Ovary (tissue), 3 donors: ENCODE measurements at regions not wholly inside any gene's neighbourhood (a gene's known extent, or its start where the extent isn't known, plus 50 kb on each side); places are given as distances from the start of the nearest gene placed in this dataset.

Experiments used
- CTCF ChIP-seq, 3 donors: fragments of 450-650 bp in 2 of 3; fragments of 200-600 bp in 1 of 3; IDR thresholded peaks; one replicate each; pipeline versions ENCODE4 v1.5.1 to v1.8.0; 2016 to 2022; ENCODE audit warnings: antibody characterized with exemption in 3 of 3, mild to moderate bottlenecking in 1 of 3
- POLR2A ChIP-seq: fragments of 450-650 bp; IDR thresholded peaks from one replicate; pipeline ENCODE4 v1.6.1; 2017; ENCODE audit warnings: antibody characterized with exemption, mild to moderate bottlenecking, moderate library complexity
- donor health status: DM: no; HTN: no; CAD: no.

GRCh38 chr21:15943009-15943666 lies 213.4 kb downstream of the USP25 start:
- TF ChIP-seq POLR2A (no peak), CTCF (IDR thresholded peaks at IDR 0.05) (no peak)
